OCI-M1 (cell line): ENCODE measurements at regions not wholly inside any gene's neighbourhood (a gene's known extent, or its start where the extent isn't known, plus 50 kb on each side); places are given as distances from the start of the nearest gene placed in this dataset.
"Not testable (repeated sequence)": the region's sequence is repeated elsewhere in the genome, so short reads cannot be mapped to it uniquely, and the experiment has no call there.

Experiments used
- DNase-seq: peaks from one replicate; lab custom pipeline; 2025; lab: John Stamatoyannopoulos, UW

DNA sequence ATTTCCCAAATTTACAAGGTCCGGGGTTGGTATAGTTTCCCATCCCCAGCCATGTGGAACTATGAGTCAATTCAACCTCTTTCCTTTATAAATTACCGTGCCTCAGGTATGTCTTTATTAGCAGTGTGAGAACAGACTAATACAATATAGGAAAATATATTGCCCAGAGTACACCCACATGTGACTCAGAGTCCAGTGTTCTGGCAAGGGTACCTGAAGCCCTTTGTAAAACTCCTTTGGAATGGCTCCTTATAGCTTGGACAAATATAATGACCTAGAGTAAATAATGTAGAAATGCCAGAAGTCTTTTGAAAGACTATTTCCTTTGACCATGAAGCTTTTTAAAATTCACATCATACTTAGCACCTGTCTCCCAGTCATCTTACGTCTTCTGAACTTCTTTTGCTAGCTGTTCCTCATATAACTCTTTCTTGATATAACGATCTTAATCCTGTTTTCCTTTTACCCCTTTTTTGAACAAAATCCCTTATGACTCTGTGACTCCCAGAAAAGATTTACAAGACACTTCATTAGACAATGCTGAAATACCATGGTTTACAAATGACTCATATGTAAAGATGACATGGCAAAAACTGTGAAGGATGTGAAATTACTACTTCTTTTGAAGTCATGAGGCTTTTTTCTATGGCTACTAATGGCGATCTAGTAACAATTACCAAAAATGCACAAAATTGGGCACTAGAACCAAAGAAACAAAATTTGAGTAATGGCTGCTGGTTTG lies 408.9 kb downstream of the NAP1L3 start:
- peak; percentile 17 for DNase-seq

DNA sequence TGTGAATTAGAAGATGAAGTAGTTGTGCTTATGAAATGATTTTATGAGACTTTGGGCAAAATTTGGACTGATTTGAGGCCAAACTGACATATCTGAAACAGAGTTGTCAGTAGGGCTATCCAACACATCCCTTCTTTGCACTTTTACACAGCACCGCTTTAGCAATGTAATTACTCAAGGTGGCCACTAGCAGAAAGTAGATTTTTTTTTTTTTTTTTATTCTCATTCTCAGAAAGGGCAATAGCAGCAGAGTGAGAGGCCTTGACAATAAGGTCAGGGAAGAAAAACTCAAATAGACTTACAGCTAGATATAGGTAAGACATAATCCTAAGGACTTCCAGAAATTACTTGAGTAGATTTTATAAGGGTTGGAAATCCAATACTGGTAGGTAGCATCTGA lies 414.3 kb downstream of the NAP1L3 start:
- peak; percentile 0 for DNase-seq

DNA sequence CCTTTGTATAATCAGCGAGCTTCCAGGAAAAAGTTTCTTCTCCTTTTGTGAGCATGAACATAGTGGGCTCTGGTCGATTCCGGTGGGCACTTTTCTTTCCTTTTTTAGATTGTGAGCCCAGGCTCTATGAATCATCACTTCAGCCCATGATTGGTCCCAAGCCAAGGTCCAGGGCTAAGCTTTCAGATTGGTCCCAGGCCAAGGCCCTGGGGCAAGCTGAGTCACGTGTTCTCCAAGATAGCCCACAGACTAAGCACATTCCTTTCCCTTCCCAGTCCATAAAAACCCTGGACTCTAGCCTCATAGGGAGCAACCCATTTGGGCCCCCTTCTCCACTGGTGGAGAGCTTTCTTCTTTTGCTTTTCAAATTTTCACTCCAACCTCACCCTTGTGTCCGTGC lies 430.5 kb downstream of the NAP1L3 start:
- peak; percentile 83 for DNase-seq

- not testable (repeated sequence) for DNase-seq
These were observed 437.7 kb downstream of the NAP1L3 start for GRCh38 chrX:93235494-93236256.

DNA sequence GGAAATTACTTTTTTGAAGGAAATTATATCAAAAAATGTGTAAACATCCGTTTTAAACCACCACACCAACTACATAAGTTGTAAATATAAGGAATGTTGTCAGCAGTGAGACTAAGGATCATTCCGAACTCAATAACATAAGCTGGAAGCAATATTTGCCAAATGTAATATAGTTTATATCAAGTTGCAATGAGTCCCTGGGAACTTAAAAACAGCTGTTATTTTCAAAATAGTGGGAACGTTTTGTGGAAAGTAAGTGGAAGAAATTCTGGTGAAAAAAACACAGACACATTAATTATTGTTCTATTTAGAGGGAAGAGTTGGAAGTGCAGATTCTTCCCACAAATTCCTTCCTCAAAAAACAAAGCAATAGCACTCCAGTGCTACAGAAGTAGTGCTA lies 444.3 kb downstream of the NAP1L3 start:
- DNase-seq: no peak
